Ishikawa (cell line): ENCODE measurements at regions not wholly inside any gene's neighbourhood (a gene's known extent, or its start where the extent isn't known, plus 50 kb on each side); places are given as distances from the start of the nearest gene placed in this dataset.

Experiments used
- CEBPB ChIP-seq: IDR thresholded peaks from 2 replicates; pipeline ENCODE4 v1.6.1; 2012
- CREB1 ChIP-seq: IDR thresholded peaks from 2 replicates; pipeline ENCODE4 v1.6.1; 2012; ENCODE audit warnings: low read depth
- EGR1 ChIP-seq: IDR thresholded peaks from 2 replicates; pipeline ENCODE4 v1.6.1; 2012
- EP300 ChIP-seq: IDR thresholded peaks from 2 replicates; pipeline ENCODE4 v1.6.1; 2012; ENCODE audit warnings: borderline replicate concordance
- FOXM1 ChIP-seq: IDR thresholded peaks from 2 replicates; pipeline ENCODE4 v1.6.1; 2012; ENCODE audit warnings: low read depth, borderline replicate concordance
- NFIC ChIP-seq: IDR thresholded peaks from 2 replicates; pipeline ENCODE4 v1.6.1; 2012
- RAD21 ChIP-seq: IDR thresholded peaks from 2 replicates; pipeline ENCODE4 v1.6.1; 2012; ENCODE audit warnings: low read depth
- TAF1 ChIP-seq: IDR thresholded peaks from 2 replicates; pipeline ENCODE4 v1.6.1; 2012; ENCODE audit warnings: low read depth, mild to moderate bottlenecking
- TCF12 ChIP-seq: IDR thresholded peaks from 2 replicates; pipeline ENCODE4 v1.6.1; 2012; ENCODE audit warnings: low read depth
- TEAD4 ChIP-seq: IDR thresholded peaks from 2 replicates; pipeline ENCODE4 v1.6.1; 2012
- YY1 ChIP-seq: IDR thresholded peaks from 2 replicates; pipeline ENCODE4 v1.6.1; 2012; ENCODE audit warnings: low read depth
- ZBTB7A ChIP-seq: IDR thresholded peaks from 2 replicates; pipeline ENCODE4 v1.6.1; 2012; ENCODE audit warnings: low read depth
- TF ChIP-seq, protein P1 (sequence below): IDR thresholded peaks from 2 replicates; pipeline ENCODE4 v1.6.1; 2012
- TF ChIP-seq, protein P2 (sequence below): IDR thresholded peaks from 2 replicates; pipeline ENCODE4 v1.6.1; 2012
- TF ChIP-seq, protein P3 (sequence below): IDR thresholded peaks from 2 replicates; pipeline ENCODE4 v1.6.1; 2012; ENCODE audit warnings: low read depth, mild to moderate bottlenecking

DNA sequence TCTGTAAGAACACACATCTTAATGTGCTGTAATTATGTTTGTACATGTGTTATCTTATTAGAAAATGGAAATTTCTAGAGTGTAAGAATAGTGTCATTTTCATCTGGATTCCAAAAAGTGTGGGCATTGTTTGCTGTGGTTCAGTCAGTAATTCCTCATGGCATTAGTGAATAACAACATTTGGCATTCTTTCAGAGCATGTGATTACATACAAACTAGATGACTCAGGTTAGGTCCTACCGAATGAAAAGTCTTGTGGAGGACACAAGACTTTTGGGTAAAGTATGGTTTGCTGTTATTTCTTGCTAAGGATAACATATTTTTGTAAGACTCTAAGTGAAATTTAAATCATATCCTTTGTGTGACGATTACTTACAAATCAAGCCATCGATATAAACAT is 593.1 kb upstream of the NRXN1 start:
- no peak for TF ChIP-seq TCF12

DNA sequence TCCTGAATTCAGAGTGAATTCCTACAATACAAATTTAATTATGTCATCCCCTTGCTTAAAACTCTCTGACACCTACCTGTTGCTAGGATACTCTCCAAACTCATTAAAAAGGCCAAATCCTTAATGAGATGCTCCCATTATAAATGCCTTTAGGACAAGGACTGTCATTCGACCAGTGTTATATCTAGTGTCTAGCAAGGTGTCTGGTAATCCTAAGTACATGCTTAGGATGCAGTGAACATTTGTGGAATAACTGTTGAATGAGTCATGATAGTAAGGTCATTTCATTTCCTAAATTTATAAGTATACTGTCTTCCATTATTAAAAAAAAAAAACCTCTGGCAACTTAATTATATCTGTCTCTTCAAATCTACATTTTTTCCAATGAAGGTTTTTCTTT is 588.9 kb upstream of the NRXN1 start:
- TF ChIP-seq ZBTB7A (no peak), EP300 (no peak), TAF1 (no peak), TEAD4 (no peak), FOXM1 (no peak), YY1 (no peak), RAD21 (no peak), CEBPB (no peak), NFIC (no peak), EGR1 (no peak), TCF12 (no peak), CREB1 (no peak)
- TF ChIP-seq, protein P1, sequence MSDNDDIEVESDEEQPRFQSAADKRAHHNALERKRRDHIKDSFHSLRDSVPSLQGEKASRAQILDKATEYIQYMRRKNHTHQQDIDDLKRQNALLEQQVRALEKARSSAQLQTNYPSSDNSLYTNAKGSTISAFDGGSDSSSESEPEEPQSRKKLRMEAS = no peak
- TF ChIP-seq, protein P2, sequence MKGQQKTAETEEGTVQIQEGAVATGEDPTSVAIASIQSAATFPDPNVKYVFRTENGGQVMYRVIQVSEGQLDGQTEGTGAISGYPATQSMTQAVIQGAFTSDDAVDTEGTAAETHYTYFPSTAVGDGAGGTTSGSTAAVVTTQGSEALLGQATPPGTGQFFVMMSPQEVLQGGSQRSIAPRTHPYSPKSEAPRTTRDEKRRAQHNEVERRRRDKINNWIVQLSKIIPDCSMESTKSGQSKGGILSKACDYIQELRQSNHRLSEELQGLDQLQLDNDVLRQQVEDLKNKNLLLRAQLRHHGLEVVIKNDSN = no peak
- TF ChIP-seq, protein P3, sequence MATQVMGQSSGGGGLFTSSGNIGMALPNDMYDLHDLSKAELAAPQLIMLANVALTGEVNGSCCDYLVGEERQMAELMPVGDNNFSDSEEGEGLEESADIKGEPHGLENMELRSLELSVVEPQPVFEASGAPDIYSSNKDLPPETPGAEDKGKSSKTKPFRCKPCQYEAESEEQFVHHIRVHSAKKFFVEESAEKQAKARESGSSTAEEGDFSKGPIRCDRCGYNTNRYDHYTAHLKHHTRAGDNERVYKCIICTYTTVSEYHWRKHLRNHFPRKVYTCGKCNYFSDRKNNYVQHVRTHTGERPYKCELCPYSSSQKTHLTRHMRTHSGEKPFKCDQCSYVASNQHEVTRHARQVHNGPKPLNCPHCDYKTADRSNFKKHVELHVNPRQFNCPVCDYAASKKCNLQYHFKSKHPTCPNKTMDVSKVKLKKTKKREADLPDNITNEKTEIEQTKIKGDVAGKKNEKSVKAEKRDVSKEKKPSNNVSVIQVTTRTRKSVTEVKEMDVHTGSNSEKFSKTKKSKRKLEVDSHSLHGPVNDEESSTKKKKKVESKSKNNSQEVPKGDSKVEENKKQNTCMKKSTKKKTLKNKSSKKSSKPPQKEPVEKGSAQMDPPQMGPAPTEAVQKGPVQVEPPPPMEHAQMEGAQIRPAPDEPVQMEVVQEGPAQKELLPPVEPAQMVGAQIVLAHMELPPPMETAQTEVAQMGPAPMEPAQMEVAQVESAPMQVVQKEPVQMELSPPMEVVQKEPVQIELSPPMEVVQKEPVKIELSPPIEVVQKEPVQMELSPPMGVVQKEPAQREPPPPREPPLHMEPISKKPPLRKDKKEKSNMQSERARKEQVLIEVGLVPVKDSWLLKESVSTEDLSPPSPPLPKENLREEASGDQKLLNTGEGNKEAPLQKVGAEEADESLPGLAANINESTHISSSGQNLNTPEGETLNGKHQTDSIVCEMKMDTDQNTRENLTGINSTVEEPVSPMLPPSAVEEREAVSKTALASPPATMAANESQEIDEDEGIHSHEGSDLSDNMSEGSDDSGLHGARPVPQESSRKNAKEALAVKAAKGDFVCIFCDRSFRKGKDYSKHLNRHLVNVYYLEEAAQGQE = no peak

DNA sequence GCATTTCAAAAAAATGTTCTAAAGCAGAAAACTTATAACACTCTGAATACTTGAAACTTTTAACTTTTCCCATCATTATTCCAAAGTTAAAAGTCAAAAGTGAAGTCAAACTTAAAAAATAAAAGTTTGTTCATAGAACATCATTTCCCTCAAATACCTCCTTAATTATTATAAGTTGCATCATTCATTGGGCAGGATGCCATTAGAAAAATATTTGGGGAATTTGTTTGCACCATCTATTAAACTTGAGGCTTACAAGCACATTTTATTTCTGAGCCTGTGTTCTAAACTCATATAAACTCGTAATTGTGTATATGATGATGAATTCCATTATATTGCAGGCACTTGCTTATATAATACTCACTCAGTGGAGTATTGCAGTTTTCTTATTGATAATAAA is 588.0 kb upstream of the NRXN1 start:
- TF ChIP-seq EGR1 (no peak), CREB1 (no peak), CEBPB (no peak), TCF12 (no peak), YY1 (no peak), ZBTB7A (no peak), TAF1 (no peak), TEAD4 (no peak), FOXM1 (no peak), NFIC (no peak), EP300 (no peak), RAD21 (no peak)
- TF ChIP-seq, protein P1 = no peak
- TF ChIP-seq, protein P2 = no peak
- TF ChIP-seq, protein P3 = no peak

DNA sequence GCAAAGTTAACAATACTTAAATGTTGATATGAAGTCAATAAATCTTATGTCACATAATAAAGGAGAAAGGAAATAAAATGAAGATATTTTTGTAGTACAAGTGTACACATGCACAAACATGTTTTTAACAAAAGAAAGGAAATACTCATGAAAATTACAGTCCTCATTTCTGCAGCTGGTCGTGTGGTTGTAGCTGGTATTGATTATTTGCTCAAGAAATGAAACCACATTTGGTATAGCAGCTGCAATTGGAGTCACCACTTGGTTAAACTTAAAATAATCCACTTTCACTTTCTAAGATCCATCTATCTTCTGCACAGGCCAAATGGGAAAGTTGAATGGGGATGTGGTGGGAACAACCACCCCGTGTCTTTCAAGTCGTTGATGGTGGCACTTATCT is 580.5 kb upstream of the NRXN1 start:
- no peak for TF ChIP-seq ZBTB7A

DNA sequence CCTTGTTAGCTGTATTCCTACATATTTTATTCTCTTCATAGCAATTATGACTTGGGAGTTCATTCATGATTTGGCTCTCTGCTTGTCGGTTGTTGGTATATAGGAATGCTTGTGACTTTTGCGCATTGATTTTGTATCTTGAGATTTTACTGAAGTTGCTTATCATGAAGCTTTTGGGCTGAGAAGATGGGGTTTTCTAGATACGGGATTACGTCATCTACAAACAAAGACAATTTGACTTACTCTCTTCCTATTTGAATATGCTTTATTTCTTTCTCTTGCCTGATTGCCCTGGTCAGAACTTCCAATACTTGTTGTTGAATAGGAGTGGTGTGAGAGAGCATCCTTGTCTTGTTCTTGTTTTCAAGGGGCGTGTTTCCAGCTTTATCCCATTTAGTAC is 569.8 kb upstream of the NRXN1 start:
- TF ChIP-seq, protein P2 = no peak
- TF ChIP-seq TCF12 (no peak), NFIC (no peak), FOXM1 (no peak), EGR1 (no peak), CEBPB (no peak), RAD21 (no peak), ZBTB7A (no peak), TAF1 (no peak), YY1 (no peak), TEAD4 (no peak), CREB1 (no peak), EP300 (no peak)
- TF ChIP-seq, protein P3 = no peak
- TF ChIP-seq, protein P1 = no peak
